H1 (cell line): ENCODE measurements at regions not wholly inside any gene's neighbourhood (a gene's known extent, or its start where the extent isn't known, plus 50 kb on each side); places are given as distances from the start of the nearest gene placed in this dataset.
"Not testable (repeated sequence)": the region's sequence is repeated elsewhere in the genome, so short reads cannot be mapped to it uniquely, and the experiment has no call there.

Experiments
- CTCF ChIA-PET: fragments of 300-600 bp; sonication (Branson Sonifier 250); formaldehyde crosslinking; loops from one replicate; lab custom pipeline; 2021; ENCODE audit not compliant: partially characterized antibody; lab: Charles Lee
- POLR2A ChIA-PET: fragments of 300-600 bp; sonication (Branson Sonifier 250); formaldehyde crosslinking; loops from one replicate; lab custom pipeline; 2021; ENCODE audit warnings: inconsistent platforms; ENCODE audit not compliant: partially characterized antibody; lab: Charles Lee
- DNase-seq, 2 experiments: peaks; one replicate each; pipeline versions ENCODE4 v3.0.0 to v3.0.0-alpha.2; 2010 to 2022; ENCODE audit warnings: low spot score in 2 of 2, low read depth in 1 of 2, mixed read lengths in 1 of 2
- FAIRE-seq: peaks from 2 replicates; lab custom pipeline; 2011; peaks lifted over from hg19 to GRCh38; lab: Jason Lieb, UNC
- H2AFZ ChIP-seq: 2 replicates; pipeline ENCODE4 v1.8.1; 2012; ENCODE audit warnings: low read length, inconsistent platforms
- H2AK5ac ChIP-seq: 2 replicates; pipeline ENCODE4 v1.6.1; 2013; ENCODE audit warnings: low read depth, low read length
- H2BK120ac ChIP-seq: replicated peaks from 2 replicates; pipeline ENCODE3; 2013; ENCODE audit warnings: low read depth, low read length, inconsistent platforms
- H2BK12ac ChIP-seq: 2 replicates; pipeline ENCODE4 v1.6.1; 2013; ENCODE audit warnings: low read depth, low read length
- H2BK15ac ChIP-seq: 2 replicates; pipeline ENCODE4 v1.6.1; 2013; ENCODE audit warnings: low read length
- H2BK20ac ChIP-seq: 2 replicates; pipeline ENCODE4 v1.6.1; 2013; ENCODE audit warnings: low read length
- H2BK5ac ChIP-seq: 2 replicates; pipeline ENCODE4 v1.6.1; 2013; ENCODE audit warnings: low read depth, low read length
- H3K14ac ChIP-seq: 2 replicates; pipeline ENCODE4 v1.6.1; 2013; ENCODE audit warnings: inconsistent platforms; ENCODE audit not compliant: insufficient read length
- H3K18ac ChIP-seq: 2 replicates; pipeline ENCODE4 v1.6.1; 2013; ENCODE audit warnings: low read length; ENCODE audit errors: extremely low read depth
- H3K23ac ChIP-seq: 2 replicates; pipeline ENCODE4 v1.6.1; 2013; ENCODE audit warnings: inconsistent platforms; ENCODE audit not compliant: insufficient read length
- H3K23me2 ChIP-seq: 2 replicates; pipeline ENCODE4 v1.6.1; 2013; ENCODE audit warnings: low read depth, low read length
- H3K27ac ChIP-seq: 2 replicates; pipeline ENCODE4 v1.6.1; 2011; ENCODE audit warnings: low read depth, low read length, inconsistent platforms
- H3K27me3 ChIP-seq, 4 experiments: replicated peaks in 1 of 4; 1 replicate in 1 of 4; 2 replicates in 3 of 4; pipeline versions ENCODE4 v1.6.1 to v1.8.1; 2011 to 2013; ENCODE audit warnings: low read length in 3 of 4, mild to moderate bottlenecking in 3 of 4, inconsistent platforms in 2 of 4, mixed read lengths in 2 of 4, moderate library complexity in 1 of 4; ENCODE audit not compliant: control insufficient read depth in 3 of 4, insufficient read depth in 3 of 4; ENCODE audit errors: extremely low read depth in 1 of 4
- H3K36me3 ChIP-seq, 4 experiments: 2 replicates each; pipeline versions ENCODE4 v1.6.1 to v1.8.1; 2011 to 2013; ENCODE audit warnings: mild to moderate bottlenecking in 4 of 4, low read length in 3 of 4, moderate library complexity in 2 of 4, control low read depth in 1 of 4, inconsistent platforms in 1 of 4; ENCODE audit not compliant: insufficient read depth in 4 of 4, control insufficient read depth in 2 of 4
- H3K4ac ChIP-seq: replicated peaks from 2 replicates; pipeline ENCODE3; 2013; ENCODE audit warnings: low read length, low read depth, mixed read lengths, inconsistent platforms; ENCODE audit not compliant: insufficient read length
- H3K4me1 ChIP-seq, 4 experiments: replicated peaks in 1 of 4; 1 replicate in 1 of 4; 2 replicates in 3 of 4; pipeline versions ENCODE4 v1.6.1 to v1.8.1; 2011 to 2013; ENCODE audit warnings: low read length in 3 of 4, inconsistent platforms in 2 of 4, mixed read lengths in 1 of 4; ENCODE audit not compliant: insufficient read depth in 4 of 4, control insufficient read depth in 3 of 4
- H3K4me2 ChIP-seq, 2 experiments: 2 replicates each; pipeline versions ENCODE4 v1.6.1 to v1.8.1; 2011 to 2013; ENCODE audit warnings: low read depth in 2 of 2, low read length in 2 of 2, control low read depth in 1 of 2, inconsistent platforms in 1 of 2, mild to moderate bottlenecking in 1 of 2; ENCODE audit not compliant: insufficient read depth in 1 of 2
- H3K4me3 ChIP-seq, 4 experiments: fragments of 200-600, 300-600 bp in 1 of 4; sonication (generic), shearing (Covaris generic), sonication (Bioruptor Twin) in 1 of 4; 2 replicates each; pipeline versions ENCODE4 v1.5.1 to v1.8.1; 2011 to 2016; ENCODE audit warnings: low read length in 4 of 4, low read depth in 3 of 4, control low read depth in 2 of 4, inconsistent platforms in 2 of 4, mild to moderate bottlenecking in 2 of 4, mixed read lengths in 1 of 4, moderate library complexity in 1 of 4; ENCODE audit not compliant: insufficient read depth in 2 of 4; ENCODE audit errors: extremely low read depth in 1 of 4
- H3K56ac ChIP-seq: replicated peaks from 2 replicates; pipeline ENCODE3; 2013; ENCODE audit warnings: low read depth, mild to moderate bottlenecking, mixed read lengths, low read length, inconsistent platforms; ENCODE audit not compliant: insufficient read length
- H3K79me1 ChIP-seq: 2 replicates; pipeline ENCODE4 v1.6.1; 2013; ENCODE audit warnings: low read depth, low read length, control low read depth
- H3K79me2 ChIP-seq, 2 experiments: 2 replicates each; pipeline versions ENCODE4 v1.6.1 to v1.8.1; 2012 to 2013; ENCODE audit warnings: low read length in 2 of 2, mild to moderate bottlenecking in 2 of 2, inconsistent platforms in 1 of 2; ENCODE audit not compliant: insufficient read depth in 2 of 2, control insufficient read depth in 1 of 2
- H3K9ac ChIP-seq, 4 experiments: replicated peaks in 1 of 4; 1 replicate in 1 of 4; 2 replicates in 3 of 4; pipeline versions ENCODE4 v1.6.1 to v1.8.1; 2011 to 2013; ENCODE audit warnings: low read depth in 3 of 4, low read length in 3 of 4, control low read depth in 2 of 4, mild to moderate bottlenecking in 2 of 4, moderate library complexity in 2 of 4, inconsistent platforms in 1 of 4; ENCODE audit errors: extremely low read depth in 1 of 4
- H3K9me3 ChIP-seq, 2 experiments: 2 replicates each; pipeline versions ENCODE4 v1.6.1 to v1.8.1; 2012 to 2013; ENCODE audit warnings: mild to moderate bottlenecking in 2 of 2, moderate library complexity in 2 of 2, control low read depth in 1 of 2, inconsistent platforms in 1 of 2, low read depth in 1 of 2, low read length in 1 of 2, mixed read lengths in 1 of 2; ENCODE audit not compliant: insufficient read depth in 2 of 2
- H4K20me1 ChIP-seq, 2 experiments: replicated peaks in 1 of 2; 2 replicates each; pipeline versions ENCODE3 to v1.8.1; 2011 to 2013; ENCODE audit warnings: inconsistent platforms in 2 of 2, low read length in 2 of 2, mild to moderate bottlenecking in 1 of 2; ENCODE audit not compliant: insufficient read depth in 2 of 2, control insufficient read depth in 1 of 2
- H4K5ac ChIP-seq: 2 replicates; pipeline ENCODE4 v1.6.1; 2013; ENCODE audit warnings: low read length, low read depth, mixed read lengths, inconsistent platforms; ENCODE audit not compliant: insufficient read length
- H4K8ac ChIP-seq: 2 replicates; pipeline ENCODE4 v1.8.0; 2013; ENCODE audit warnings: mild to moderate bottlenecking, moderate library complexity, low read length, inconsistent platforms; ENCODE audit not compliant: insufficient read depth; ENCODE audit errors: extremely low read depth
- H4K91ac ChIP-seq: replicated peaks from 2 replicates; pipeline ENCODE3; 2013; ENCODE audit warnings: low read length, mixed read lengths, inconsistent platforms; ENCODE audit not compliant: insufficient read length
- WGBS, 2 experiments: shearing (Covaris generic) in 1 of 2; methylation state at CpG; one replicate each; pipeline versions ENCODE4 v1.1.6 to v1.1.7; 2013 to 2015; ENCODE audit warnings: low lambda C conversion rate in 2 of 2, mixed read lengths in 2 of 2, inconsistent platforms in 1 of 2, low coverage in 1 of 2, missing lambda C conversion rate in 1 of 2; ENCODE audit not compliant: insufficient replicate concordance in 2 of 2, insufficient coverage in 1 of 2, insufficient read length in 1 of 2; ENCODE audit errors: extremely low coverage in 1 of 2, missing lambda C conversion rate in 1 of 2; 5-methylcytosine and 5-hydroxymethylcytosine counted together

DNA sequence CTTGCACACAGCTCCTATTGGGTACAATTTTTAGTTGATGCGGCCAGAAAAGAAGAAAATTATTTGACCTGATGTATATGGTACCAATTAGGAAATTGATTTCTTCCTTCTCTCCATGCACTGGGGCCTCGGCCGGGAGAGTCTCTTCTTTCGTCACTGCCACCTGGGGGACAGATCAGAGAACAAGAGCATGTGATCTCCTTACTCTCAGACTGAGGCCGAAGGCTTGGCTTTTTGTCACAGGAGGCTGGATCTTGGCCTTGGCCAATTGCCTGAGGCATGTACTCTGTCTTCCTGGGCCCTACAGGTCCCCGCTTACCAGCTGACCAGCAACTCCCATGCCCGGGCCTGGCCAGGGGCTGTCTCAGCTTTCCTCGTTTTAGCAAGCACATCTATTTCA, 330.3 kb downstream of the KLF13 start:
- H3K18ac ChIP-seq, H3K4me1 ChIP-seq, H3K4ac ChIP-seq, H3K4me3 ChIP-seq, H3K79me2 ChIP-seq, H2AK5ac ChIP-seq, H3K9me3 ChIP-seq, DNase-seq, H3K79me1 ChIP-seq, H3K23ac ChIP-seq, FAIRE-seq, H2BK5ac ChIP-seq, H2AFZ ChIP-seq, H3K36me3 ChIP-seq, H4K5ac ChIP-seq, H3K4me2 ChIP-seq, H4K91ac ChIP-seq, H3K14ac ChIP-seq, H3K56ac ChIP-seq, H4K20me1 ChIP-seq, H3K23me2 ChIP-seq, H3K9ac ChIP-seq, H3K27me3 ChIP-seq, H2BK12ac ChIP-seq, H4K8ac ChIP-seq, H3K27ac ChIP-seq, H2BK15ac ChIP-seq, H2BK20ac ChIP-seq, H2BK120ac ChIP-seq, POLR2A ChIA-PET: not testable (repeated sequence)
- WGBS, 2 experiments, result 99% methylated on average over 7 of the region's 8 CpGs; no CpG with 5 or more reads in 1 of the 2 experiments
- CTCF ChIA-PET, result interaction anchor here (1.4 kb wide), 1 partner anchor 320 kb away, joined by 4 read pairs; no protein-coding TSS in a partner anchor
